Thoracic aorta (tissue), 2 donors: ENCODE measurements at regions not wholly inside any gene's neighbourhood (a gene's known extent, or its start where the extent isn't known, plus 50 kb on each side); places are given as distances from the start of the nearest gene placed in this dataset.

Source experiments
- ATAC-seq: fragments of 150-250 bp; one replicate; pipeline ENCODE4 v1.8.0; 2017; ENCODE audit warnings: low read depth; ENCODE audit not compliant: insufficient number of reproducible peaks, low FRiP score
- DNase-seq: peaks from one replicate; pipeline ENCODE4 v3.0.0-alpha.2; 2020; ENCODE audit warnings: low spot score
- H3K27ac ChIP-seq, 2 donors: fragments of 200-600 bp; sonication (generic); 1 replicate in 1 of 2; 2 replicates in 1 of 2; pipeline ENCODE4 v1.5.1; 2016; ENCODE audit warnings: mild to moderate bottlenecking in 2 of 2, moderate library complexity in 2 of 2
- H3K27me3 ChIP-seq: fragments of 200-600 bp; sonication (generic); replicated peaks from 2 replicates; pipeline ENCODE4 v1.6.0; 2016; ENCODE audit warnings: mild to moderate bottlenecking; ENCODE audit not compliant: insufficient read depth
- H3K36me3 ChIP-seq: fragments of 200-600 bp; sonication (generic); one replicate; pipeline ENCODE4 v1.5.1; 2016
- H3K4me1 ChIP-seq, 2 donors: fragments of 200-600 bp; sonication (generic); 1 replicate in 1 of 2; 2 replicates in 1 of 2; pipeline versions ENCODE4 v1.5.1 to v1.6.0; 2016; ENCODE audit warnings: low read depth in 2 of 2, mild to moderate bottlenecking in 1 of 2; ENCODE audit not compliant: control insufficient read depth in 1 of 2
- H3K4me3 ChIP-seq: fragments of 200-600 bp; sonication (generic); 2 replicates; pipeline ENCODE4 v1.5.1; 2016; ENCODE audit warnings: mild to moderate bottlenecking
- H3K9me3 ChIP-seq: fragments of 200-600 bp; sonication (generic); 2 replicates; pipeline ENCODE4 v1.5.1; 2016
- CTCF ChIP-seq: fragments of 200-600 bp; sonication (generic); IDR thresholded peaks from one replicate; pipeline ENCODE4 v1.5.1; 2019; ENCODE audit warnings: antibody characterized with exemption

- no peak for DNase-seq
- H3K36me3 ChIP-seq: no peaks in the 10 kb centered on the region
- H3K4me1 ChIP-seq: no peaks in the 10 kb centered on the region
- H3K9me3 ChIP-seq: no peaks in the 10 kb centered on the region
- ATAC-seq: no peak
- no peak overlapping the region for H3K27ac ChIP-seq
- H3K4me3 ChIP-seq: no peak overlapping the region
- TF ChIP-seq CTCF: no peak
- H3K27me3 ChIP-seq: no peaks in the 10 kb centered on the region
Measured at GRCh38 chr10:130931256-130931655, 380.3 kb downstream of the TCERG1L start.

GRCh38 chr10:130932326-130933007 lies 379.1 kb downstream of the TCERG1L start:
- Histone ChIP-seq H3K27me3 (no peaks in the 10 kb centered on the region), H3K4me3 (no peak overlapping the region), H3K9me3 (no peaks in the 10 kb centered on the region), H3K27ac (no peak overlapping the region), H3K36me3 (no peaks in the 10 kb centered on the region), H3K4me1 (no peaks in the 10 kb centered on the region)
- ATAC-seq (no peak), DNase-seq (no peak)
- TF ChIP-seq CTCF: no peak

GRCh38 chr10:130933008-130933390 lies 378.5 kb downstream of the TCERG1L start:
- no peak overlapping the region for H3K27ac ChIP-seq
- no peak for TF ChIP-seq CTCF
- no peaks in the 10 kb centered on the region for H3K27me3 ChIP-seq
- no peaks in the 10 kb centered on the region for H3K4me1 ChIP-seq
- no peaks in the 10 kb centered on the region for H3K36me3 ChIP-seq
- no peak overlapping the region for H3K4me3 ChIP-seq
- DNase-seq: no peak
- no peaks in the 10 kb centered on the region for H3K9me3 ChIP-seq
- ATAC-seq: no peak

GRCh38 chr10:130934293-130935127 lies 377.0 kb downstream of the TCERG1L start:
- Histone ChIP-seq H3K4me3 (no peak overlapping the region), H3K27me3 (no peaks in the 10 kb centered on the region), H3K27ac (no peak overlapping the region), H3K9me3 (no peaks in the 10 kb centered on the region), H3K4me1 (no peaks in the 10 kb centered on the region), H3K36me3 (no peaks in the 10 kb centered on the region)
- TF ChIP-seq CTCF: no peak
- DNase-seq: no peak
- no peak for ATAC-seq

- no peak overlapping the region for H3K27ac ChIP-seq
- no peaks in the 10 kb centered on the region for H3K9me3 ChIP-seq
- H3K4me1 ChIP-seq: no peaks in the 10 kb centered on the region
- no peak for TF ChIP-seq CTCF
- H3K27me3 ChIP-seq: no peaks in the 10 kb centered on the region
- H3K4me3 ChIP-seq: no peak overlapping the region
- ATAC-seq: no peak
- H3K36me3 ChIP-seq: no peaks in the 10 kb centered on the region
- DNase-seq: no peak
Measured at GRCh38 chr10:130935128-130935439, 376.4 kb downstream of the TCERG1L start.
